ENCODE measurements at regions not wholly inside any gene's neighbourhood (a gene's known extent, or its start where the extent isn't known, plus 50 kb on each side); places are given as distances from the start of the nearest gene placed in this dataset.

DNA sequence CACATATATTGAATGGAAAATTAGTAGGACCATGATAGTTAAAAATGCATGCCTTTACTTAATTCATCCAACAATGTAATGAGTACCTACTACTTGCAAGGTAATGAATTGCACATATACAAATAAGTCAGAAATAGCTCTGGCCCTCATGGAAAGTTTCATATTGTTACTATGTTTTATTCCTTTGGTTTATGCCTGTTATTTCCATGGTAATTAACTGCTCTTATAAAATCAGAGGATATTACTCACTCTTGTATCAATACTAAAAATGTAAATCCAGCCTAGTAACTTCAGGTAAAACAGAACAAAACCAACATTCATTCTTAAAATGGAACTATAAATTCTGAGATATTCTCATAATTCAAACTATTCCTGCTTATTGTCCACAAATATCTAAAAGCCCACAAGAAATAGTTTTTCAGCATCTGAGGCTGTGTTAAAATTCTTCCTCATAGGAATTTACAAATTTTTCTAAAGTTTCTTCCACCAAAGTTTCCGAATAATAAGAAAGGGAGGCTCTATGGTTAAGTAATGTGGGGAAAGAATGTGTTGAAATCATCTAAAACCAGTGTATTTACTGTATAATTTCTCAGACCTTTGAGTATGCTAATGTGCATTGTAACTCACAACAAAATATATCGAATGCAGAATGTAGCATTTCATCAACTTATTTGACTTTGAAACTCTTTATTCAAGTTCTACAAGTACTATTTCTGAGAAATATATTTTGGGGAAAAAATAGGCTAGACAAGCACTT lies 444.2 kb downstream of the PDGFC start:
- no peak for DNase-seq (ENCODE audit: low read depth in 2 of 2)
- no peak overlapping the region for H3K4me3 ChIP-seq (replicated peaks in 1 of 2; ENCODE audit: low read depth in 2 of 2, low read length in 2 of 2)
- TF ChIP-seq, protein P1, sequence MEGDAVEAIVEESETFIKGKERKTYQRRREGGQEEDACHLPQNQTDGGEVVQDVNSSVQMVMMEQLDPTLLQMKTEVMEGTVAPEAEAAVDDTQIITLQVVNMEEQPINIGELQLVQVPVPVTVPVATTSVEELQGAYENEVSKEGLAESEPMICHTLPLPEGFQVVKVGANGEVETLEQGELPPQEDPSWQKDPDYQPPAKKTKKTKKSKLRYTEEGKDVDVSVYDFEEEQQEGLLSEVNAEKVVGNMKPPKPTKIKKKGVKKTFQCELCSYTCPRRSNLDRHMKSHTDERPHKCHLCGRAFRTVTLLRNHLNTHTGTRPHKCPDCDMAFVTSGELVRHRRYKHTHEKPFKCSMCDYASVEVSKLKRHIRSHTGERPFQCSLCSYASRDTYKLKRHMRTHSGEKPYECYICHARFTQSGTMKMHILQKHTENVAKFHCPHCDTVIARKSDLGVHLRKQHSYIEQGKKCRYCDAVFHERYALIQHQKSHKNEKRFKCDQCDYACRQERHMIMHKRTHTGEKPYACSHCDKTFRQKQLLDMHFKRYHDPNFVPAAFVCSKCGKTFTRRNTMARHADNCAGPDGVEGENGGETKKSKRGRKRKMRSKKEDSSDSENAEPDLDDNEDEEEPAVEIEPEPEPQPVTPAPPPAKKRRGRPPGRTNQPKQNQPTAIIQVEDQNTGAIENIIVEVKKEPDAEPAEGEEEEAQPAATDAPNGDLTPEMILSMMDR (IDR thresholded peaks at IDR 0.05; ENCODE audit: low read depth, low read length), result no peak

DNA sequence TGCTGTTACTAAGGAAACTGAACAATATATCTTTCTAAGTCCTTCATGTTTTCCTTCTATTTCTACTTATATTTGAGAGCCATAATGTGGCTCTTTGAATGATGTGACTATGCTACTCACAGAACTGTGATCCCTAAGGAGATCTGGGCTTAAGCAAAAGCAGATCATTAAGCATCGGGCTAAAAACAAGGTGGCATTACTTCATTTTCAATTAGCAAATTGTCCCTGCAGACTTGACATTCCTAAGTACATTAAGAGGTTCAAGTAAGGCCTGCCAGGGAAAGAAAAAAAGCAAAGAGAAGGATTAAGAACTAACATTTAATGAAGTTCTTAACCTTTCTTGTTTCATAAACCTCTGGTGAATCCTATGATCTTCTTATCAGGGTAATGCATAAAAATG lies 447.6 kb downstream of the PDGFC start:
- no peak overlapping the region for H3K4me3 ChIP-seq (replicated peaks in 1 of 2; ENCODE audit: low read depth in 2 of 2, low read length in 2 of 2)
- no peak for DNase-seq (ENCODE audit: low read depth in 2 of 2)
- TF ChIP-seq, protein P1 (IDR thresholded peaks at IDR 0.05; ENCODE audit: low read depth, low read length), result no peak

DNA sequence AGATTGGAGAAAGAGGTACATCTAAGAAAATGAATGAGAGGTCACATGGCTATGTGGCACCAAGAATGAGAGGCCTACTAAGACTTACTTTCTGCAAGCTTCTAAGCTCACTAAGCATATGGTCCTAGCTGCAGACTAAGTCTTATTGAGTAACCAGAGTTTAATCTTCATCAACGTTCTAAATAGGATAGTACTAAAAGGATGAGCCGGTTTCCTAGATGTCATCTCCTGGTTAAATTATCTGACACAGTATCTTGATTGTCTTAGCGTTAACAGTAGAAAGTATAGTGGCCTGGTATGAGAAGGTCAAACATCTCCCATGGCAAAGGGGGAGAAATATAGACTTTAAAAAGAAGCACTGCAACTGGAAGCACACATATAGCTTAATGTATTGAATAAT lies 448.1 kb downstream of the PDGFC start:
- DNase-seq (ENCODE audit: low read depth in 2 of 2), result no peak

DNA sequence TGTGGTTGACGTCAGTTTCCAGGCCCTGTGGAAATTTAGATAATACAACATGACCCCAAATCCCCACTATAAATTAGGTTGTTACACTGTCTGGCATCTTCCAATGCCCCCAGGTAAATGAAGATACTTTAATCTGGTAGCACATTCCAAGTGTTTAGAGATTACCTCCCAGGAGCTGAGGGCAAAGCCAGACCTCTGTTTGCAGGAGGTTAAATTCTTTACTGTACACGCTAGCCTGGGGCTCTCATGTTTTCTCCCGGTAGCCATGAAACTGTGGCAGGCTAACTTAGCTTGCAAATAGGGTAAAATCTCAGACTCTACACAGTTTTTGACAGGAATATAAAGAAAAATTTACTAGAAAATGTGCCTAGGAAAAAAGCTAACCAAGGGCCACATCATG lies 450.0 kb downstream of the PDGFC start:
- TF ChIP-seq, protein P1 (IDR thresholded peaks at IDR 0.05; ENCODE audit: low read depth, low read length), result no peak

More for the DNA sequence above, 448.1 kb downstream of the PDGFC start:
- H3K4me3 ChIP-seq (replicated peaks in 1 of 2; ENCODE audit: low read depth in 2 of 2, low read length in 2 of 2), result no peak overlapping the region
- TF ChIP-seq, protein P1 (IDR thresholded peaks at IDR 0.05; ENCODE audit: low read depth, low read length), result no peak

DNA sequence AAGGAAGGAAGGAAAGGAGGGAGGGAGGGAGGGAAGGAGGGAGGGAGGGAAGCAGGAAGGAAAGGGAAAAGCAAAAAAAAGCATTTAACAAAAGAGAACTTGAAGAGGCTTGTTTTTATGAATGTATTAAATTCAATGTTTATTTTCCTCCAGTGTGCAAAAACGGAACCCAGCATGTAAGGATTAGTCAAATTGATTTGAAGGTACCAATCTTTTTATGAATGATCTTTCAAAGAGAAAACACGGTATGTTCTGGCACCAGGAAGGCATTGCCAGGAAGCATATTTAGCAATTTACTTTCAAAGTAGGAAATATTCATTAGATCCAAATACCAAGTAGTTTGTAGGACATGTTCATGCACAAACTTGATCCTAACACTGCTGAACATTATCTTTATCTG lies 453.6 kb downstream of the PDGFC start:
- TF ChIP-seq, protein P1 (IDR thresholded peaks at IDR 0.05; ENCODE audit: low read depth, low read length), result no peak
- no peak for DNase-seq (ENCODE audit: low read depth in 2 of 2)
- no peak overlapping the region for H3K4me3 ChIP-seq (replicated peaks in 1 of 2; ENCODE audit: low read depth in 2 of 2, low read length in 2 of 2)

More for the DNA sequence above, 450.0 kb downstream of the PDGFC start:
- H3K4me3 ChIP-seq (replicated peaks in 1 of 2; ENCODE audit: low read depth in 2 of 2, low read length in 2 of 2), result no peak overlapping the region
- no peak for DNase-seq (ENCODE audit: low read depth in 2 of 2)

DNA sequence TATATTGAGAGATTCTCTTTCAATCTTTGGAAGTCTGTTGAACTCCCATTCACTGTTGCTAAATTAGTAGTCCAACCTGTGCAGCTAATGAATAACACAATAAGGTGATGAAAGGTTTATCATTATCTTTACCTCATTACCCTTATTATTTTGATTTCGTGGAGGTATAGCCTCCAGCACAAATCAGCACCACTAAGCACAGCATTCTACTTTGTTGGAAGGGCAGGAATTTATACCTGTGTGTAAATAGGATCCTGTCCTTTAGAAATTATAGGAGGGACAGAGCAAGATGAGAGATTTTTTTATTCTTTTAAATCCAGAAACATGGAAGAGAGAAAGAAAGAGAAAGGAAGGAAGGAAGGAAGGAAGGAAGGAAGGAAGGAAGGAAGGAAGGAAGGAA lies 454.1 kb downstream of the PDGFC start:
- no peak for DNase-seq (ENCODE audit: low read depth in 2 of 2)
- TF ChIP-seq, protein P1 (IDR thresholded peaks at IDR 0.05; ENCODE audit: low read depth, low read length), result no peak
- H3K4me3 ChIP-seq (replicated peaks in 1 of 2; ENCODE audit: low read depth in 2 of 2, low read length in 2 of 2), result no peak overlapping the region

DNA sequence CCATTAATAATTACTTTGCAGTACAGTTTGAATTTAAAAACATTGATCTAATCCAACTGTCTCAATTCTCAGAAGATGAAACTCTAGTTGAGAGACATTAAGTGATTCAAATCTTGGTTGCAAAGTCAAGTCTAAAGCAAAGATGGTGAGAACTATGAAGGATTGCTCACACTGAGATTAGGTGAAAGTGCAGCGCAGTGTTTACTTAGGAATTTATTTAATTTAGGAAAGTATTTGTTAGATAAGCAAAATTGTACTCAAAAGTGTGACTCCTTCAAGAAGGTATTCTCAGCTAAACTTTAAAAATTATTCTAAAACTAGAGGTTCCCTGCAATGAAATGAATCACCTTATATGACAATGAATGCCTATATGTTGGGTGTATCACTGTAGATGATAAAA lies 454.9 kb downstream of the PDGFC start:
- H3K4me3 ChIP-seq (replicated peaks in 1 of 2; ENCODE audit: low read depth in 2 of 2, low read length in 2 of 2), result no peak overlapping the region
- TF ChIP-seq, protein P1 (IDR thresholded peaks at IDR 0.05; ENCODE audit: low read depth, low read length), result no peak
- no peak for DNase-seq (ENCODE audit: low read depth in 2 of 2)
